ENCODE measurements at regions not wholly inside any gene's neighbourhood (a gene's known extent, or its start where the extent isn't known, plus 50 kb on each side); places are given as distances from the start of the nearest gene placed in this dataset.

DNA sequence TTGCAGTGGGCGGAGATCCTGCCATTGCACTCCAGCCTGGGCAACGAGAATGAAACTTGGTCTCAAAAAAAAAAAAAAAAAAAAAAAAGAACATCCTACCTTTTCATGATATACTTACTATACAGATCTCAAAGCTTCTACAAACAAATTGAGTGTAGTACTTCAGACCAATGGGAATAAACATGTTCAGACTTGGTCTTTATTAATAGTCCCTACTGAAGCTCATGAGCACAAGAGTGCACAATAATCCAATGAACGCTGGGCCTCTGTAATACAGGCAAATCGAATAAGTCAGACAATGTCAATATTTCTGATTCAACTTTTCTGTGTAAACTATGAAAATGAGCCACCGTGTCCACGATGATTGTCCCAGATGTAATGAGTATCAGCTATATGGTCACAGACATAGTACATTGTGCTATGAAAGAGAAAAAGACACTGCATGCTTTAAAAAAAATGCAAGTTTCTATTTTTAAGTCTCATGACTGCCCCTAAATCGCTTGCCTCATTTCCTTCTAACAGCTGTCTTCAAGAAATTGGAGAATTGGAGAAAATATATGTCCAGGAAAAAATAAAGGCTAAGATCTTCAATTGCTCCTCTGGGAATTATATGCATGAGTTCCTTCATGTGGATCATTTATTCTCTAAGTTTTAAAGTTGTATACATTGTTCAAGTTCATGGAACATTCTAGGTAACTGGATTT, 64.0 kb upstream of the CTTNBP2 start:
- TF ChIP-seq, protein P1, sequence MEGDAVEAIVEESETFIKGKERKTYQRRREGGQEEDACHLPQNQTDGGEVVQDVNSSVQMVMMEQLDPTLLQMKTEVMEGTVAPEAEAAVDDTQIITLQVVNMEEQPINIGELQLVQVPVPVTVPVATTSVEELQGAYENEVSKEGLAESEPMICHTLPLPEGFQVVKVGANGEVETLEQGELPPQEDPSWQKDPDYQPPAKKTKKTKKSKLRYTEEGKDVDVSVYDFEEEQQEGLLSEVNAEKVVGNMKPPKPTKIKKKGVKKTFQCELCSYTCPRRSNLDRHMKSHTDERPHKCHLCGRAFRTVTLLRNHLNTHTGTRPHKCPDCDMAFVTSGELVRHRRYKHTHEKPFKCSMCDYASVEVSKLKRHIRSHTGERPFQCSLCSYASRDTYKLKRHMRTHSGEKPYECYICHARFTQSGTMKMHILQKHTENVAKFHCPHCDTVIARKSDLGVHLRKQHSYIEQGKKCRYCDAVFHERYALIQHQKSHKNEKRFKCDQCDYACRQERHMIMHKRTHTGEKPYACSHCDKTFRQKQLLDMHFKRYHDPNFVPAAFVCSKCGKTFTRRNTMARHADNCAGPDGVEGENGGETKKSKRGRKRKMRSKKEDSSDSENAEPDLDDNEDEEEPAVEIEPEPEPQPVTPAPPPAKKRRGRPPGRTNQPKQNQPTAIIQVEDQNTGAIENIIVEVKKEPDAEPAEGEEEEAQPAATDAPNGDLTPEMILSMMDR (IDR thresholded peaks at IDR 0.05; ENCODE audit: low read depth, low read length, missing input control) = no peak
- TF ChIP-seq JUND (IDR thresholded peaks at IDR 0.05) (no peak), EGR1 (IDR thresholded peaks at IDR 0.05; ENCODE audit: low read depth in 2 of 2) (no peak), YY1 (IDR thresholded peaks at IDR 0.05) (no peak), HNF4A (conservative IDR thresholded peaks at IDR 0.05) (no peak), RAD21 (IDR thresholded peaks at IDR 0.05) (no peak)
- TF ChIP-seq, protein P2, sequence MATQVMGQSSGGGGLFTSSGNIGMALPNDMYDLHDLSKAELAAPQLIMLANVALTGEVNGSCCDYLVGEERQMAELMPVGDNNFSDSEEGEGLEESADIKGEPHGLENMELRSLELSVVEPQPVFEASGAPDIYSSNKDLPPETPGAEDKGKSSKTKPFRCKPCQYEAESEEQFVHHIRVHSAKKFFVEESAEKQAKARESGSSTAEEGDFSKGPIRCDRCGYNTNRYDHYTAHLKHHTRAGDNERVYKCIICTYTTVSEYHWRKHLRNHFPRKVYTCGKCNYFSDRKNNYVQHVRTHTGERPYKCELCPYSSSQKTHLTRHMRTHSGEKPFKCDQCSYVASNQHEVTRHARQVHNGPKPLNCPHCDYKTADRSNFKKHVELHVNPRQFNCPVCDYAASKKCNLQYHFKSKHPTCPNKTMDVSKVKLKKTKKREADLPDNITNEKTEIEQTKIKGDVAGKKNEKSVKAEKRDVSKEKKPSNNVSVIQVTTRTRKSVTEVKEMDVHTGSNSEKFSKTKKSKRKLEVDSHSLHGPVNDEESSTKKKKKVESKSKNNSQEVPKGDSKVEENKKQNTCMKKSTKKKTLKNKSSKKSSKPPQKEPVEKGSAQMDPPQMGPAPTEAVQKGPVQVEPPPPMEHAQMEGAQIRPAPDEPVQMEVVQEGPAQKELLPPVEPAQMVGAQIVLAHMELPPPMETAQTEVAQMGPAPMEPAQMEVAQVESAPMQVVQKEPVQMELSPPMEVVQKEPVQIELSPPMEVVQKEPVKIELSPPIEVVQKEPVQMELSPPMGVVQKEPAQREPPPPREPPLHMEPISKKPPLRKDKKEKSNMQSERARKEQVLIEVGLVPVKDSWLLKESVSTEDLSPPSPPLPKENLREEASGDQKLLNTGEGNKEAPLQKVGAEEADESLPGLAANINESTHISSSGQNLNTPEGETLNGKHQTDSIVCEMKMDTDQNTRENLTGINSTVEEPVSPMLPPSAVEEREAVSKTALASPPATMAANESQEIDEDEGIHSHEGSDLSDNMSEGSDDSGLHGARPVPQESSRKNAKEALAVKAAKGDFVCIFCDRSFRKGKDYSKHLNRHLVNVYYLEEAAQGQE (IDR thresholded peaks at IDR 0.05) = no peak

Data from liver (tissue), 3 donors.